H1 (cell line): ENCODE measurements at regions not wholly inside any gene's neighbourhood (a gene's known extent, or its start where the extent isn't known, plus 50 kb on each side); places are given as distances from the start of the nearest gene placed in this dataset.

ENCODE experiments used
- CTCF ChIA-PET: fragments of 300-600 bp; sonication (Branson Sonifier 250); formaldehyde crosslinking; loops from one replicate; lab custom pipeline; 2021; ENCODE audit not compliant: partially characterized antibody; lab: Charles Lee
- POLR2A ChIA-PET: fragments of 300-600 bp; sonication (Branson Sonifier 250); formaldehyde crosslinking; loops from one replicate; lab custom pipeline; 2021; ENCODE audit warnings: inconsistent platforms; ENCODE audit not compliant: partially characterized antibody; lab: Charles Lee
- DNase-seq, 2 experiments: peaks; one replicate each; pipeline versions ENCODE4 v3.0.0 to v3.0.0-alpha.2; 2010 to 2022; ENCODE audit warnings: low spot score in 2 of 2, low read depth in 1 of 2, mixed read lengths in 1 of 2
- FAIRE-seq: peaks from 2 replicates; lab custom pipeline; 2011; peaks lifted over from hg19 to GRCh38; lab: Jason Lieb, UNC
- H2AFZ ChIP-seq: 2 replicates; pipeline ENCODE4 v1.8.1; 2012; ENCODE audit warnings: low read length, inconsistent platforms
- H2AK5ac ChIP-seq: 2 replicates; pipeline ENCODE4 v1.6.1; 2013; ENCODE audit warnings: low read depth, low read length
- H2BK120ac ChIP-seq: replicated peaks from 2 replicates; pipeline ENCODE3; 2013; ENCODE audit warnings: low read depth, low read length, inconsistent platforms
- H2BK12ac ChIP-seq: 2 replicates; pipeline ENCODE4 v1.6.1; 2013; ENCODE audit warnings: low read depth, low read length
- H2BK15ac ChIP-seq: 2 replicates; pipeline ENCODE4 v1.6.1; 2013; ENCODE audit warnings: low read length
- H2BK20ac ChIP-seq: 2 replicates; pipeline ENCODE4 v1.6.1; 2013; ENCODE audit warnings: low read length
- H2BK5ac ChIP-seq: 2 replicates; pipeline ENCODE4 v1.6.1; 2013; ENCODE audit warnings: low read depth, low read length
- H3K14ac ChIP-seq: 2 replicates; pipeline ENCODE4 v1.6.1; 2013; ENCODE audit warnings: inconsistent platforms; ENCODE audit not compliant: insufficient read length
- H3K18ac ChIP-seq: 2 replicates; pipeline ENCODE4 v1.6.1; 2013; ENCODE audit warnings: low read length; ENCODE audit errors: extremely low read depth
- H3K23ac ChIP-seq: 2 replicates; pipeline ENCODE4 v1.6.1; 2013; ENCODE audit warnings: inconsistent platforms; ENCODE audit not compliant: insufficient read length
- H3K23me2 ChIP-seq: 2 replicates; pipeline ENCODE4 v1.6.1; 2013; ENCODE audit warnings: low read depth, low read length
- H3K27ac ChIP-seq: 2 replicates; pipeline ENCODE4 v1.6.1; 2011; ENCODE audit warnings: low read depth, low read length, inconsistent platforms
- H3K27me3 ChIP-seq, 4 experiments: replicated peaks in 1 of 4; 1 replicate in 1 of 4; 2 replicates in 3 of 4; pipeline versions ENCODE4 v1.6.1 to v1.8.1; 2011 to 2013; ENCODE audit warnings: low read length in 3 of 4, mild to moderate bottlenecking in 3 of 4, inconsistent platforms in 2 of 4, mixed read lengths in 2 of 4, moderate library complexity in 1 of 4; ENCODE audit not compliant: control insufficient read depth in 3 of 4, insufficient read depth in 3 of 4; ENCODE audit errors: extremely low read depth in 1 of 4
- H3K36me3 ChIP-seq, 4 experiments: 2 replicates each; pipeline versions ENCODE4 v1.6.1 to v1.8.1; 2011 to 2013; ENCODE audit warnings: mild to moderate bottlenecking in 4 of 4, low read length in 3 of 4, moderate library complexity in 2 of 4, control low read depth in 1 of 4, inconsistent platforms in 1 of 4; ENCODE audit not compliant: insufficient read depth in 4 of 4, control insufficient read depth in 2 of 4
- H3K4ac ChIP-seq: replicated peaks from 2 replicates; pipeline ENCODE3; 2013; ENCODE audit warnings: low read length, low read depth, mixed read lengths, inconsistent platforms; ENCODE audit not compliant: insufficient read length
- H3K4me1 ChIP-seq, 4 experiments: replicated peaks in 1 of 4; 1 replicate in 1 of 4; 2 replicates in 3 of 4; pipeline versions ENCODE4 v1.6.1 to v1.8.1; 2011 to 2013; ENCODE audit warnings: low read length in 3 of 4, inconsistent platforms in 2 of 4, mixed read lengths in 1 of 4; ENCODE audit not compliant: insufficient read depth in 4 of 4, control insufficient read depth in 3 of 4
- H3K4me2 ChIP-seq, 2 experiments: 2 replicates each; pipeline versions ENCODE4 v1.6.1 to v1.8.1; 2011 to 2013; ENCODE audit warnings: low read depth in 2 of 2, low read length in 2 of 2, control low read depth in 1 of 2, inconsistent platforms in 1 of 2, mild to moderate bottlenecking in 1 of 2; ENCODE audit not compliant: insufficient read depth in 1 of 2
- H3K4me3 ChIP-seq, 4 experiments: fragments of 200-600, 300-600 bp in 1 of 4; sonication (generic), shearing (Covaris generic), sonication (Bioruptor Twin) in 1 of 4; 2 replicates each; pipeline versions ENCODE4 v1.5.1 to v1.8.1; 2011 to 2016; ENCODE audit warnings: low read length in 4 of 4, low read depth in 3 of 4, control low read depth in 2 of 4, inconsistent platforms in 2 of 4, mild to moderate bottlenecking in 2 of 4, mixed read lengths in 1 of 4, moderate library complexity in 1 of 4; ENCODE audit not compliant: insufficient read depth in 2 of 4; ENCODE audit errors: extremely low read depth in 1 of 4
- H3K56ac ChIP-seq: replicated peaks from 2 replicates; pipeline ENCODE3; 2013; ENCODE audit warnings: low read depth, mild to moderate bottlenecking, mixed read lengths, low read length, inconsistent platforms; ENCODE audit not compliant: insufficient read length
- H3K79me1 ChIP-seq: 2 replicates; pipeline ENCODE4 v1.6.1; 2013; ENCODE audit warnings: low read depth, low read length, control low read depth
- H3K79me2 ChIP-seq, 2 experiments: 2 replicates each; pipeline versions ENCODE4 v1.6.1 to v1.8.1; 2012 to 2013; ENCODE audit warnings: low read length in 2 of 2, mild to moderate bottlenecking in 2 of 2, inconsistent platforms in 1 of 2; ENCODE audit not compliant: insufficient read depth in 2 of 2, control insufficient read depth in 1 of 2
- H3K9ac ChIP-seq, 4 experiments: replicated peaks in 1 of 4; 1 replicate in 1 of 4; 2 replicates in 3 of 4; pipeline versions ENCODE4 v1.6.1 to v1.8.1; 2011 to 2013; ENCODE audit warnings: low read depth in 3 of 4, low read length in 3 of 4, control low read depth in 2 of 4, mild to moderate bottlenecking in 2 of 4, moderate library complexity in 2 of 4, inconsistent platforms in 1 of 4; ENCODE audit errors: extremely low read depth in 1 of 4
- H3K9me3 ChIP-seq, 2 experiments: 2 replicates each; pipeline versions ENCODE4 v1.6.1 to v1.8.1; 2012 to 2013; ENCODE audit warnings: mild to moderate bottlenecking in 2 of 2, moderate library complexity in 2 of 2, control low read depth in 1 of 2, inconsistent platforms in 1 of 2, low read depth in 1 of 2, low read length in 1 of 2, mixed read lengths in 1 of 2; ENCODE audit not compliant: insufficient read depth in 2 of 2
- H4K20me1 ChIP-seq, 2 experiments: replicated peaks in 1 of 2; 2 replicates each; pipeline versions ENCODE3 to v1.8.1; 2011 to 2013; ENCODE audit warnings: inconsistent platforms in 2 of 2, low read length in 2 of 2, mild to moderate bottlenecking in 1 of 2; ENCODE audit not compliant: insufficient read depth in 2 of 2, control insufficient read depth in 1 of 2
- H4K5ac ChIP-seq: 2 replicates; pipeline ENCODE4 v1.6.1; 2013; ENCODE audit warnings: low read length, low read depth, mixed read lengths, inconsistent platforms; ENCODE audit not compliant: insufficient read length
- H4K8ac ChIP-seq: 2 replicates; pipeline ENCODE4 v1.8.0; 2013; ENCODE audit warnings: mild to moderate bottlenecking, moderate library complexity, low read length, inconsistent platforms; ENCODE audit not compliant: insufficient read depth; ENCODE audit errors: extremely low read depth
- H4K91ac ChIP-seq: replicated peaks from 2 replicates; pipeline ENCODE3; 2013; ENCODE audit warnings: low read length, mixed read lengths, inconsistent platforms; ENCODE audit not compliant: insufficient read length
- ATF2 ChIP-seq: IDR thresholded peaks from 2 replicates; pipeline ENCODE4 v1.6.1; 2012; ENCODE audit warnings: low read length, inconsistent platforms
- BRCA1 ChIP-seq: IDR thresholded peaks from 2 replicates; pipeline ENCODE4 v1.6.1; 2012; ENCODE audit warnings: low read depth, low read length, improper control_type of control experiment
- CEBPB ChIP-seq: IDR thresholded peaks from 2 replicates; pipeline ENCODE4 v1.6.1; 2012; ENCODE audit warnings: low read depth, low read length
- E2F6 ChIP-seq: IDR thresholded peaks from 2 replicates; pipeline ENCODE4 v1.6.1; 2012; ENCODE audit warnings: inconsistent platforms
- HDAC2 ChIP-seq, 2 experiments: fragments of 300-600 bp in 1 of 2; sonication (generic) in 1 of 2; IDR thresholded peaks; 2 replicates each; pipeline ENCODE4 v1.6.1; 2011 to 2012; ENCODE audit warnings: low read depth in 2 of 2, low read length in 2 of 2, mild to moderate bottlenecking in 2 of 2, moderate library complexity in 2 of 2, borderline replicate concordance in 1 of 2, inconsistent platforms in 1 of 2
- KDM5A ChIP-seq: fragments of 200-600 bp; IDR thresholded peaks from 2 replicates; pipeline ENCODE4 v1.7.1; 2012; ENCODE audit warnings: mild to moderate bottlenecking, low read length, inconsistent platforms, mixed read lengths
- PHF8 ChIP-seq: fragments of 200-600 bp; sonication (generic); conservative IDR thresholded peaks from 2 replicates; pipeline ENCODE4 v1.7.1; 2012; ENCODE audit warnings: low read depth, mild to moderate bottlenecking, inconsistent platforms, low read length, moderate library complexity
- POLR2A ChIP-seq, 2 experiments: IDR thresholded peaks; 1 replicate in 1 of 2; 2 replicates in 1 of 2; pipeline ENCODE4 v1.6.1; 2011; ENCODE audit warnings: low read depth in 2 of 2, low read length in 2 of 2, mild to moderate bottlenecking in 2 of 2; ENCODE audit errors: control extremely low read depth in 1 of 2
- TCF12 ChIP-seq: IDR thresholded peaks from 2 replicates; pipeline ENCODE4 v1.6.1; 2011; ENCODE audit warnings: low read depth, mild to moderate bottlenecking, low read length
- YY1 ChIP-seq: IDR thresholded peaks from 2 replicates; pipeline ENCODE4 v1.6.1; 2011; ENCODE audit warnings: low read depth, mild to moderate bottlenecking, low read length
- WGBS, 2 experiments: shearing (Covaris generic) in 1 of 2; methylation state at CpG; one replicate each; pipeline versions ENCODE4 v1.1.6 to v1.1.7; 2013 to 2015; ENCODE audit warnings: low lambda C conversion rate in 2 of 2, mixed read lengths in 2 of 2, inconsistent platforms in 1 of 2, low coverage in 1 of 2, missing lambda C conversion rate in 1 of 2; ENCODE audit not compliant: insufficient replicate concordance in 2 of 2, insufficient coverage in 1 of 2, insufficient read length in 1 of 2; ENCODE audit errors: extremely low coverage in 1 of 2, missing lambda C conversion rate in 1 of 2; 5-methylcytosine and 5-hydroxymethylcytosine counted together

DNA sequence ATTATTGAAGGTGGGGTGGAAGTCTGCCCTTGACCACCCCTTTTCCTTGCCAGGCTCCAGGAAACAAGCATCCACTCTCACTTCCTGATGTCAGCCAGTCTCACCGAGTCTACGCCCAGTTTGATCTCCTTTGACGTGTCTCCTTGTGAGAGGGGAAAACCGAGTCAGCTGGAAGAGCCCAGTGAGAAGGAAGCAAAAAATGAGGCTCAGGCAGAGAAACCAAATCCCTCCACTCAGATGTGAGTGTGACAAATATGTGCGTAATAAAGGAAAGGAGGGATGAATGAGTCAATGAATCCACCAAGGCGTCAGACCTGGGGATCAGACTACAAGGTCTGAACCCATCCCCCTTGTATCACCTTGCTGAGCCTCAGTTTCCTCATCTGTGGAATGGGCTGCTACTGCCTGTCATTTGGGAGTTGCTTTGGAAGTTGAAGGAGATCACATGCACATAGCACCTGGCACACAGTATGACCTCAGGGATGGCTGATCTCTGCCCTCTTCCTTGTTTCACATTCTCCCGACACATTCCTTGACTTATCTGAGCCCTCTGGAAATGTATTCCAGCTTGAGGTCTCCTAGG is 61.3 kb upstream of the XPA start:
- Histone ChIP-seq H2BK20ac (no peak overlapping the region), H3K23me2 (no peaks in the 10 kb centered on the region), H3K9me3 (peaks cover 0 to 12% of the 10 kb centered on the region in 2 experiments; a peak in 1 of 4 replicates), H3K18ac (no peak overlapping the region), H2AK5ac (no peak overlapping the region), H4K20me1 (no peaks in the 10 kb centered on the region), H3K27ac (no peak overlapping the region), H4K91ac (no peak overlapping the region), H3K79me2 (no peaks in the 10 kb centered on the region), H3K27me3 (peaks cover 0 to 3% (median 0%) of the 10 kb centered on the region in 4 experiments; a peak in 2 of 7 replicates), H3K4me1 (no peaks in the 10 kb centered on the region), H3K4me3 (no peak overlapping the region), H2BK12ac (no peak overlapping the region), H3K4me2 (no peak overlapping the region), H2AFZ (no peak overlapping the region), H2BK15ac (no peak overlapping the region), H2BK120ac (no peak overlapping the region), H3K14ac (no peak overlapping the region), H4K8ac (no peak overlapping the region), H4K5ac (no peak overlapping the region), H3K4ac (no peak overlapping the region), H3K56ac (no peak overlapping the region), H3K36me3 (no peaks in the 10 kb centered on the region), H2BK5ac (no peak overlapping the region), H3K9ac (no peak overlapping the region), H3K79me1 (no peaks in the 10 kb centered on the region), H3K23ac (no peak overlapping the region)
- ChIA-PET CTCF (interaction anchor here (2.3 kb wide), 1 partner anchor 8 kb away, joined by 8 read pairs; no protein-coding TSS in a partner anchor), POLR2A (no interaction called here)
- no peak for FAIRE-seq
- 81% methylated on average over 7 of the region's 7 CpGs; no CpG with 5 or more reads in 1 of the 2 experiments for WGBS, 2 experiments
- DNase-seq, result no peak
- TF ChIP-seq ATF2, result no peak
- TF ChIP-seq CEBPB, result no peak
- no peak for TF ChIP-seq YY1
- no peak for TF ChIP-seq KDM5A
- no peak for TF ChIP-seq E2F6
- TF ChIP-seq TCF12, result no peak
- TF ChIP-seq HDAC2 (IDR thresholded peaks at IDR 0.05; ENCODE audit: borderline replicate concordance in 1 of 2, low read depth in 2 of 2, low read length in 2 of 2), result no peak
- no peak for TF ChIP-seq PHF8
- TF ChIP-seq BRCA1, result no peak
- no peak for TF ChIP-seq POLR2A (IDR thresholded peaks at IDR 0.05; ENCODE audit: control extremely low read depth in 1 of 2, low read depth in 2 of 2, low read length in 2 of 2)
